ENCODE measurements at regions not wholly inside any gene's neighbourhood (a gene's known extent, or its start where the extent isn't known, plus 50 kb on each side); places are given as distances from the start of the nearest gene placed in this dataset.

- no peaks in the 10 kb centered on the region for H3K27me3 ChIP-seq (ENCODE audit: insufficient read depth in 3 of 3, low read length in 2 of 3)
- H3K36me3 ChIP-seq (ENCODE audit: insufficient read depth in 1 of 2, low read depth in 1 of 2): no peaks in the 10 kb centered on the region
- no peak for TF ChIP-seq CTCF (IDR thresholded peaks at IDR 0.05)
- ATAC-seq (no peak), DNase-seq (no peak)
- H3K4me1 ChIP-seq: no peaks in the 10 kb centered on the region
- intact Hi-C loops (cut with DNase I): no loop called here
- WGBS, 3 donors: 92 to 95% (median 94%) methylated on average over 40 to 45 of the region's 45 CpGs
- no peak overlapping the region for H3K27ac ChIP-seq
- peaks cover 3% of the 10 kb centered on the region for H3K9me3 ChIP-seq
- H3K4me3 ChIP-seq: no peak overlapping the region
Observed at GRCh38 chr6:92723390-92723931, 695.9 kb downstream of the EPHA7 start.

DNA sequence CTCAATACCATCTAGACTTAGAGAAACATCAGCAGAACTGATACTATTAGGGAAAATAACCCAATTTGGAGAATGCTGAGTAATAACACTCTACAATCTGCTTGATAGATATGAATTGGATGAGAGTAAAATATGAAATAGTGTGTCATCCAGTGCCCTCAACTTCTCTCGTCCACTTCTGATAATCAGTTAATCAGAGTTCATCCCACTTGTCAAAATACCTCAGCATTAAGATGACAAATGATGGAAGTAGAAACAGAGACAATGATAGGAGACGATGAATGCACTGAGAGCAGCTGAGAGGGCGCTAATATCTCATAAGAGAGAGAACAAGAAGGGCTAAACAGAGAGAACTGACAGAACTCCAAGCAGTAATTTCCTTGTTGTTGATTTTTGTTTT, 699.6 kb downstream of the EPHA7 start:
- no peak for TF ChIP-seq CTCF (IDR thresholded peaks at IDR 0.05)
- H3K4me1 ChIP-seq: no peaks in the 10 kb centered on the region
- no peaks in the 10 kb centered on the region for H3K27me3 ChIP-seq (ENCODE audit: insufficient read depth in 3 of 3, low read length in 2 of 3)
- peaks cover 3% of the 10 kb centered on the region for H3K9me3 ChIP-seq
- no peak for DNase-seq
- H3K4me3 ChIP-seq: no peak overlapping the region
- H3K36me3 ChIP-seq (ENCODE audit: insufficient read depth in 1 of 2, low read depth in 1 of 2): no peaks in the 10 kb centered on the region
- no peak overlapping the region for H3K27ac ChIP-seq
- no peak for ATAC-seq
- intact Hi-C loops (cut with DNase I): no loop called here
- 58 to 82% (median 65%) methylated on average over 3 of the region's 3 CpGs for WGBS, 3 donors

DNA sequence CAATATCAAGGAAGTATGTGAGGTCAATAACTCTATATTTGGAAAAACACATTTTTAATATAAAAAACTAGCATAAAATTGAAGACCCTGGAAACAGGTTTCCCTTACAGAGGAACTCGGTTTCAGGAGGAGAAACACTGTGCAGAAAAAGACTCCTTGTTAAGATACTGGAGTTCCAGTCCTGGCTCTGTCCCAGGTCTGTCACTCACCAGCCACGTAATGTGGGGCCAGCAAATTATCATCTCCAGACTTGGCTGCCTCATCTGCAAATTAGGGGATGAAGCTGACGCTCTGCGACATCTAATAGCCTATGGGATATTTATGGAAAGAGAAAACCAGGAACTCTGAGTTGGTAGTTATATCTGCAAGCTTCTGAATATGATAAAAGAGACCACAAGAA, 702.7 kb downstream of the EPHA7 start:
- no peaks in the 10 kb centered on the region for H3K9me3 ChIP-seq
- DNase-seq (no peak), ATAC-seq (no peak)
- no peaks in the 10 kb centered on the region for H3K27me3 ChIP-seq (ENCODE audit: insufficient read depth in 3 of 3, low read length in 2 of 3)
- TF ChIP-seq CTCF (IDR thresholded peaks at IDR 0.05): no peak
- no peaks in the 10 kb centered on the region for H3K36me3 ChIP-seq (ENCODE audit: insufficient read depth in 1 of 2, low read depth in 1 of 2)
- 68 to 75% (median 72%) methylated on average over 4 of the region's 4 CpGs for whole genome bisulfite sequencing, 3 donors
- H3K4me3 ChIP-seq: no peak overlapping the region
- intact Hi-C loops (cut with DNase I): no loop called here
- H3K4me1 ChIP-seq: no peaks in the 10 kb centered on the region
- H3K27ac ChIP-seq: no peak overlapping the region

- TF ChIP-seq CTCF (IDR thresholded peaks at IDR 0.05): no peak
- no peaks in the 10 kb centered on the region for H3K36me3 ChIP-seq (ENCODE audit: insufficient read depth in 1 of 2, low read depth in 1 of 2)
- no peaks in the 10 kb centered on the region for H3K4me1 ChIP-seq
- H3K27me3 ChIP-seq (ENCODE audit: insufficient read depth in 3 of 3, low read length in 2 of 3): no peaks in the 10 kb centered on the region
- no peak overlapping the region for H3K4me3 ChIP-seq
- H3K9me3 ChIP-seq: no peaks in the 10 kb centered on the region
- no peak overlapping the region for H3K27ac ChIP-seq
- ATAC-seq: no peak
- DNase-seq: no peak
- intact Hi-C loops (cut with DNase I): no loop called here
Observed at GRCh38 chr6:92715991-92716390, 703.4 kb downstream of the EPHA7 start.

- no peaks in the 10 kb centered on the region for H3K9me3 ChIP-seq
- no peak overlapping the region for H3K27ac ChIP-seq
- ATAC-seq: no peak
- H3K27me3 ChIP-seq (ENCODE audit: insufficient read depth in 3 of 3, low read length in 2 of 3): no peaks in the 10 kb centered on the region
- H3K4me1 ChIP-seq: no peaks in the 10 kb centered on the region
- no peak for DNase-seq
- no peak overlapping the region for H3K4me3 ChIP-seq
- no peak for TF ChIP-seq CTCF (IDR thresholded peaks at IDR 0.05)
- H3K36me3 ChIP-seq (ENCODE audit: insufficient read depth in 1 of 2, low read depth in 1 of 2): no peaks in the 10 kb centered on the region
- intact Hi-C loops (cut with DNase I): no loop called here
Observed at GRCh38 chr6:92714346-92714745, 705.0 kb downstream of the EPHA7 start.
